GM23338 (cell line): ENCODE measurements at regions not wholly inside any gene's neighbourhood (a gene's known extent, or its start where the extent isn't known, plus 50 kb on each side); places are given as distances from the start of the nearest gene placed in this dataset.

Source experiments
- CREB1 ChIP-seq: fragments of 250-450 bp; sonication (Bioruptor Pico); IDR thresholded peaks from 2 replicates; pipeline ENCODE4 v1.5.0; 2020; ENCODE audit warnings: low read depth, mild to moderate bottlenecking, moderate library complexity
- EZH2 ChIP-seq: fragments of 200-600 bp; sonication (generic); IDR thresholded peaks from one replicate; pipeline ENCODE4 v1.8.0; 2017; ENCODE audit warnings: antibody characterized with exemption, mild to moderate bottlenecking, low read depth; ENCODE audit not compliant: unreplicated experiment
- JUNB ChIP-seq: IDR thresholded peaks from one replicate; pipeline ENCODE4 v1.6.1; 2016; ENCODE audit warnings: antibody characterized with exemption; ENCODE audit not compliant: unreplicated experiment
- NANOG ChIP-seq: IDR thresholded peaks from 2 replicates; pipeline ENCODE4 v1.6.1; 2016; ENCODE audit warnings: antibody characterized with exemption, borderline replicate concordance
- REST ChIP-seq: IDR thresholded peaks from one replicate; pipeline ENCODE4 v1.6.1; 2018; ENCODE audit warnings: antibody characterized with exemption; ENCODE audit not compliant: unreplicated experiment
- STAT1 ChIP-seq: IDR thresholded peaks from one replicate; pipeline ENCODE4 v1.6.1; 2016; ENCODE audit warnings: antibody characterized with exemption; ENCODE audit not compliant: unreplicated experiment
- ZNF462 ChIP-seq: fragments of 250-450 bp; sonication (Bioruptor Pico); IDR thresholded peaks from 2 replicates; pipeline ENCODE4 v1.5.0; 2020; ENCODE audit warnings: mild to moderate bottlenecking, moderate library complexity

- TF ChIP-seq ZNF462 (CRISPR knock-in tag): no peak
- TF ChIP-seq CREB1: no peak
- TF ChIP-seq NANOG: no peak
- TF ChIP-seq EZH2: no peak
- TF ChIP-seq JUNB: no peak
- no peak for TF ChIP-seq STAT1
- TF ChIP-seq REST: no peak
Measured at GRCh38 chr7:25719190-25719896, 432.7 kb upstream of the NFE2L3 start (continued).
